GM12878 (cell line): ENCODE measurements at regions not wholly inside any gene's neighbourhood (a gene's known extent, or its start where the extent isn't known, plus 50 kb on each side); places are given as distances from the start of the nearest gene placed in this dataset.

ENCODE experiments used
- ATAC-seq: fragments of 200-7000 bp; cut with Tn5 transposase; 3 replicates; pipeline ENCODE4 v1.9.1; 2020; ENCODE audit warnings: mild to moderate bottlenecking, moderate library complexity
- BruUV-seq: library from RNA; stranded (reverse); fragments of 400-500 nt; replicated peaks from 2 replicates; lab custom pipeline; 2021; lab: Mats Ljungman, UMichigan
- CTCF ChIA-PET: fragments of 300-600 bp; sonication (Branson Sonifier 250); formaldehyde crosslinking; extraction: SDS; loops from one replicate; lab custom pipeline; 2021; ENCODE audit warnings: inconsistent platforms; lab: Yijun Ruan, JAX
- POLR2A ChIA-PET: fragments of 350-600 bp; formaldehyde crosslinking; extraction: SDS; loops from one replicate; lab custom pipeline; 2021; ENCODE audit warnings: inconsistent platforms; lab: Charles Lee
- RAD21 ChIA-PET: fragments of 300-600 bp; sonication (Branson Sonifier 250); formaldehyde crosslinking; loops from one replicate; lab custom pipeline; 2023; ENCODE audit warnings: antibody characterized with exemption; ENCODE audit not compliant: unreplicated experiment; lab: Charles Lee
- SMC1A ChIA-PET: fragments of 300-600 bp; sonication (Branson Sonifier 250); formaldehyde crosslinking; loops from one replicate; lab custom pipeline; 2023; ENCODE audit not compliant: unreplicated experiment, uncharacterized antibody; lab: Charles Lee
- DNase-seq: peaks from one replicate; pipeline ENCODE4 v3.0.0-alpha.2; 2011; ENCODE audit warnings: low read depth, low spot score
- FAIRE-seq: peaks from 3 replicates; lab custom pipeline; 2011; peaks lifted over from hg19 to GRCh38; lab: Jason Lieb, UNC
- H2AFZ ChIP-seq: 2 replicates; pipeline ENCODE4 v1.6.0; 2011; ENCODE audit warnings: low read depth, low read length, control low read depth; ENCODE audit not compliant: control insufficient read depth
- H3K27ac ChIP-seq: 2 replicates; pipeline ENCODE4 v1.5.1; 2011; ENCODE audit warnings: control low read depth; ENCODE audit not compliant: control insufficient read depth, insufficient read depth
- H3K27me3 ChIP-seq, 2 experiments: replicated peaks in 1 of 2; 2 replicates each; pipeline versions ENCODE4 v1.6.0 to v1.6.1; 2011; ENCODE audit warnings: low read length in 1 of 2; ENCODE audit not compliant: control insufficient read depth in 2 of 2, insufficient read depth in 2 of 2
- H3K36me3 ChIP-seq, 2 experiments: 2 replicates each; pipeline ENCODE4 v1.5.1; 2011; ENCODE audit warnings: low read length in 1 of 2; ENCODE audit not compliant: control insufficient read depth in 2 of 2, insufficient read depth in 2 of 2
- H3K4me1 ChIP-seq: 2 replicates; pipeline ENCODE4 v1.6.1; 2011; ENCODE audit warnings: mild to moderate bottlenecking, low read length, moderate library complexity, mixed read lengths; ENCODE audit not compliant: control insufficient read depth, insufficient read depth
- H3K4me2 ChIP-seq: 2 replicates; pipeline ENCODE4 v1.6.0; 2011; ENCODE audit warnings: control low read depth; ENCODE audit not compliant: control insufficient read depth, insufficient read depth
- H3K4me3 ChIP-seq: fragments of 200-600 bp; sonication (generic); 2 replicates; pipeline ENCODE4 v1.5.1; 2016
- H3K79me2 ChIP-seq: 2 replicates; pipeline ENCODE4 v1.6.0; 2011; ENCODE audit warnings: low read length; ENCODE audit not compliant: control insufficient read depth, insufficient read depth
- H3K9ac ChIP-seq: 2 replicates; pipeline ENCODE4 v1.8.0; 2011; ENCODE audit warnings: low read length, control low read depth, mixed read lengths; ENCODE audit not compliant: control insufficient read depth, insufficient read depth
- H3K9me3 ChIP-seq: replicated peaks from 3 replicates; pipeline ENCODE4 v1.5.1; 2011; ENCODE audit warnings: mild to moderate bottlenecking, low read length; ENCODE audit not compliant: control insufficient read depth, insufficient read depth
- H4K20me1 ChIP-seq: 2 replicates; pipeline ENCODE4 v1.6.0; 2011; ENCODE audit not compliant: control insufficient read depth, insufficient read depth
- ATF3 ChIP-seq: IDR thresholded peaks from 2 replicates; pipeline ENCODE4 v1.6.1; 2011; ENCODE audit warnings: low read depth, mild to moderate bottlenecking, low read length, moderate library complexity, borderline replicate concordance; ENCODE audit errors: extremely low read depth
- ATF7 ChIP-seq: fragments of 450-650 bp; IDR thresholded peaks from 2 replicates; pipeline ENCODE4 v1.6.1; 2016; ENCODE audit warnings: low read depth, mild to moderate bottlenecking
- CHD2 ChIP-seq: IDR thresholded peaks from 2 replicates; pipeline ENCODE4 v1.6.1; 2011; ENCODE audit warnings: low read depth, low read length, improper control_type of control experiment, borderline replicate concordance
- E2F4 ChIP-seq: IDR thresholded peaks from 2 replicates; pipeline ENCODE4 v1.6.1; 2012; ENCODE audit warnings: low read depth, low read length, improper control_type of control experiment
- MEF2B ChIP-seq: fragments of 450-650 bp; IDR thresholded peaks from 2 replicates; pipeline ENCODE4 v1.6.1; 2018; ENCODE audit warnings: mild to moderate bottlenecking, moderate library complexity; ENCODE audit not compliant: partially characterized antibody, poor library complexity, severe bottlenecking
- MTA2 ChIP-seq: fragments of 450-650 bp; IDR thresholded peaks from 2 replicates; pipeline ENCODE4 v1.6.1; 2016; ENCODE audit warnings: low read depth, mild to moderate bottlenecking, moderate library complexity
- MYC ChIP-seq: IDR thresholded peaks from 2 replicates; pipeline ENCODE4 v1.6.1; 2011; ENCODE audit warnings: mild to moderate bottlenecking, low read length, moderate library complexity, inconsistent platforms; ENCODE audit not compliant: insufficient read depth, insufficient replicate concordance, insufficient read length, severe bottlenecking
- NR2C1 ChIP-seq: fragments of 450-650 bp; IDR thresholded peaks from 2 replicates; pipeline ENCODE4 v1.6.1; 2017; ENCODE audit warnings: antibody characterized with exemption, mild to moderate bottlenecking, moderate library complexity
- PKNOX1 ChIP-seq: fragments of 450-650 bp; IDR thresholded peaks from 2 replicates; pipeline ENCODE4 v1.6.1; 2016; ENCODE audit warnings: mild to moderate bottlenecking
- POLR2AphosphoS2 ChIP-seq: IDR thresholded peaks from 2 replicates; pipeline ENCODE4 v1.6.1; 2011; ENCODE audit warnings: low read depth, mild to moderate bottlenecking, low read length, improper control_type of control experiment, moderate library complexity
- POLR2AphosphoS5 ChIP-seq: IDR thresholded peaks from 2 replicates; pipeline ENCODE4 v1.6.1; 2011; ENCODE audit warnings: mild to moderate bottlenecking, low read length, inconsistent platforms
- RBBP5 ChIP-seq: fragments of 200-600 bp; sonication (generic); conservative IDR thresholded peaks from 2 replicates; pipeline ENCODE4 v1.6.1; 2016
- TBL1XR1 ChIP-seq: IDR thresholded peaks from 2 replicates; pipeline ENCODE4 v1.6.1; 2012; ENCODE audit warnings: low read depth, low read length, improper control_type of control experiment
- TCF7 ChIP-seq: IDR thresholded peaks from 2 replicates; pipeline ENCODE4 v1.6.1; 2014; ENCODE audit warnings: antibody characterized with exemption, borderline replicate concordance
- USF1 ChIP-seq: IDR thresholded peaks from 2 replicates; pipeline ENCODE4 v1.6.1; 2011; ENCODE audit warnings: borderline replicate concordance, low read depth, mild to moderate bottlenecking, moderate library complexity, mixed read lengths, low read length; ENCODE audit not compliant: insufficient read depth; ENCODE audit errors: extremely low read length
- ZBTB4 ChIP-seq: fragments of 450-650 bp; formaldehyde crosslinking; IDR thresholded peaks from 2 replicates; pipeline ENCODE4 v1.4.0; 2022; ENCODE audit warnings: mild to moderate bottlenecking, moderate library complexity
- ZSCAN29 ChIP-seq: fragments of 450-650 bp; IDR thresholded peaks from 2 replicates; pipeline ENCODE4 v1.6.1; 2017; ENCODE audit warnings: mild to moderate bottlenecking, moderate library complexity
- WGBS: methylation state at CpG from one replicate; pipeline ENCODE4 v1.1.6; 2016; ENCODE audit warnings: low lambda C conversion rate; ENCODE audit not compliant: insufficient replicate concordance, insufficient coverage; ENCODE audit errors: missing lambda C conversion rate; 5-methylcytosine and 5-hydroxymethylcytosine counted together
- in situ Hi-C: fragments of 300-500 bp; cut with MboI; formaldehyde crosslinking; loops from 9 replicates; pipeline ENCODE4 v1.14.3; 2018; ENCODE audit warnings: mixed read lengths
- intact Hi-C: fragments of 100-400 bp; cut with micrococcal nuclease; formaldehyde crosslinking; loops from one replicate; pipeline ENCODE4 v1.14.2; 2022; ENCODE audit not compliant: unreplicated experiment

GRCh38 chr11:45057938-45058646 is 88.3 kb upstream of the PRDM11 start:
- ChIA-PET POLR2A (no interaction called here), CTCF (no interaction called here), SMC1A (no interaction called here), RAD21 (no interaction called here)
- Histone ChIP-seq H3K36me3 (no peaks in the 10 kb centered on the region), H3K4me3 (no peak overlapping the region), H4K20me1 (no peaks in the 10 kb centered on the region), H3K27ac (no peak overlapping the region), H3K27me3 (peaks cover 0 to 2% of the 10 kb centered on the region in 2 experiments; a peak in 2 of 4 replicates), H3K9ac (no peak overlapping the region), H3K79me2 (no peaks in the 10 kb centered on the region), H2AFZ (no peak overlapping the region), H3K4me2 (no peak overlapping the region), H3K4me1 (no peaks in the 10 kb centered on the region), H3K9me3 (no peaks in the 10 kb centered on the region)
- DNase-seq (no peak), ATAC-seq (no peak), FAIRE-seq (no peak)
- intact Hi-C loops (no loop called here), in situ Hi-C loops (no loop called here)
- 21% methylated on average over 5 of the region's 5 CpGs for WGBS
- BruUV-seq: no TSS peak
- TF ChIP-seq USF1 (no peak), ZSCAN29 (no peak), MYC (no peak), TCF7 (no peak), POLR2AphosphoS2 (no peak), CHD2 (no peak), PKNOX1 (no peak), MTA2 (no peak), ZBTB4 (no peak), NR2C1 (no peak), E2F4 (no peak), TBL1XR1 (no peak), RBBP5 (no peak), ATF7 (no peak), MEF2B (no peak), ATF3 (no peak), POLR2AphosphoS5 (no peak)
